VCaP (cell line): ENCODE measurements at regions not wholly inside any gene's neighbourhood (a gene's known extent, or its start where the extent isn't known, plus 50 kb on each side); places are given as distances from the start of the nearest gene placed in this dataset.

Source experiments
- H3K27ac ChIP-seq: fragments of 450-650 bp; 2 replicates; pipeline ENCODE4 v1.5.1; 2017
- CTCF ChIP-seq: fragments of 450-650 bp; conservative IDR thresholded peaks from 2 replicates; pipeline ENCODE4 v1.5.1; 2017; ENCODE audit warnings: mild to moderate bottlenecking, moderate library complexity

DNA sequence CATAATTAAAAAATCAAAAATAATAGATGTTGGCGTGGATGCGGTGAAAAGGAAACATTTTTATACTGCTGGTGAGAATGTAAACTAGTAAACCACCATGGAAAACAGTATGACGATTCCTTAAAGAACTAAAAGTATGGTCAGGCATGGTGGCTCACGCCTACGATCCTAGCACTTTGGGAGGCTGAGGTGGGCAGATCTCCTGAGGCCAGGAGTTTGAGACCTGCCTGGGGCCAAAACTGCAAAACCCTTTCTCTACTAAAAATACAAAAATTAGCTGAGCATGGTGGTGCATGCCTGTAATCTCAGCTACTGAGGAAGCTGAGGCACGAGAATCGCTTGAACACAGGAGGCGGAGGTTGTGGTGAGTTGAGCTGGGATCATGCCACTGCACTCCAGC, 195.7 kb upstream of the BMP4 start:
- no peak overlapping the region for H3K27ac ChIP-seq
- no peak for TF ChIP-seq CTCF

DNA sequence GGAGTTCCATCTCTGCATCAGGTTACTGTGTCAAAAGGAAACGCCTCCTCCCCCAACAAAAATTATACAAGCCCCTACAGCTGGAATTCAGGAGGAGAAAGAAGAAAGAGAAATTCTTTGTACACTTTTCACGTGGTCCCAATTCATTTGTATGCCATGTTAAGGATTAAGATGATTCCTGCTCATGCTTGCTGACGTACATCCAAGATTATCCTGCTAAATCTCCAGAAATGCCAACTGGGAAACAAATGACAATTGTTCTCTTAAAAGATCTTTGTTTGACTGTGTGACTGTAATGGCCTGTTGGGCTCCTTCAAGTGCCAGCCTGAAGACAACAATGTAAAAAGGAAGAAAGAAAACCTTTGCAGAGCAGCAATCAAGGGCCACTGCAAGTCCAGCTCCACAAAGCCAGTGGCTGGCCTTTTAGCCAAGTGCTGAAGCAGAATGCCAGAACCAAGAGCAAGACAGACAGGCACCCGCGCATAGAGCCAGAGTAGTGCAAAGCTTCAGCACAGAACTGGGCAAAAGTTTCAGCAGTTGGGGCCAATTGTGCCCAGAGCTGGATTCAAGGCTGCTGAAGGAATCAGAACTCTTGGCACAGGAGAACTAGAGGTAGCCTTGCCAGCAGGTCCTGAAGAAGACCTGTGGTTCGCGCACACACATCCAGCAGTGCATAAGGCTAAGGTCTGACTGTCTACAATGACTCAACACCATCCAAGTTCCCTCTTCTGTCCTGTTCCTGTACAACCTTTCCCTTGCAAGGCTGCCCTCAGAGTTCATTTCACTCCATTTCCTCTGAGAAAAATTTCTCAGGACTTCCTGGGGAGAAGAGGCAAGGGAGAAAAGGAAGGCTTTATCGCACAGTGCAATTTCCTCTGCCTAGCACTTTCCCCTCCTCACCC, 209.7 kb upstream of the BMP4 start:
- TF ChIP-seq CTCF: no peak
- H3K27ac ChIP-seq: no peak overlapping the region

- H3K27ac ChIP-seq: no peak overlapping the region
- no peak for TF ChIP-seq CTCF
These were observed 211.9 kb upstream of the BMP4 start for GRCh38 chr14:54168489-54168888.

- H3K27ac ChIP-seq: no peak overlapping the region
- TF ChIP-seq CTCF: no peak
These were observed 212.8 kb upstream of the BMP4 start for GRCh38 chr14:54169254-54169924.

DNA sequence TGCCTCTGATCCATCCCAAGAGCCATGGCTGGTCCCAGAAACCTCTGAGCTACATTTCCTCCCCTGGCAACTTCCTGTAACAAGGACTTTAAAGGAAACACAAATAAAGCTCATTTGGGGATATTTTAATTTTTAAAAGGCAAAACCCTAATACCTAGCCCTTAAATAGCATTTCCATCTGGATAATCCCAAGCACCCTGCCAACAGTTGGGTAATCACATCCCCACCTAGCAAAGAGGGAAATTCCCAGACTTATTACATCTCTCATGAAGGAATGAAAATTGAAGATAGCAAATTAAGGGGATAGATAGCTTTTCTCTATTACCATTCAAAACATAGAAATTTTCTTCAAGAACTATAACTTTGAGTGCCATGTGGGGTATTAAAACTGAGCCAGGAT, 213.7 kb upstream of the BMP4 start:
- TF ChIP-seq CTCF: no peak
- H3K27ac ChIP-seq: no peak overlapping the region

DNA sequence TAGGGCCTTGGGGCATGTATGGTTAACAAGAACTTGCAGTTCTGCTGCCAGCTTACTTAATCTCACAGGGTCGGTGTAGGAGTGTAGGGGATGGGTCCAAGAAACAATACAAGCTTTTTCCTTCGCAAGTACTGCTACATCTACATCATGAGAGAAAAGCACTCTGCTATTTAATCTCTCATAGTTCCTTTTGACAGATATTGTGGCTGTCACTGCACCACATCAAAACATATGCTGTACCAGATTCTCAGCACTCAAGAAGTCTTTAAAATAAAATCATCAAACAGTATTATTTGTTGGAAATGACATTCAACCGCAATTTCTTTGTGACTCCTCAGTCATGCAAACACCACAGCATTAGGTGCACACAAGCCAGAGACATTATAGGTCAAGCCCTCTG, 215.5 kb upstream of the BMP4 start:
- TF ChIP-seq CTCF: no peak
- H3K27ac ChIP-seq: no peak overlapping the region

DNA sequence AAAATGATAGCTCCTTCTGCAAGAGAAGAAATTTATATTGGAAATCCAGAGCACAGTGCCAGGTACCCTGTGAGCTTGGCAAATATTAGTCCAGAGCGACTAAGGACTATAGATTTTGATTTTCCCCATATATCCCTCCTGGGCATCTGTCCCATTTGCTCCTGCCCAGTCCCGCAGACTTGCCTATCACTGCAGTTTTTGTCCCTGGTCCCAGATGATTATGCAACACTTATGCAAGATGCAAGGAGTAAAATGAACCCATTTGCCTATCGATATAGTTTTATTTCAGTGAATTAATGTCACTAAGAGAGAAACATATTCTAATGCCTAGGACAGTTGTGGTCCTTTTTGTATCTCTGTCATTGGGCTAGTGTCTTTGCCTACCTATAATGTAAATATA, 215.9 kb upstream of the BMP4 start:
- no peak overlapping the region for H3K27ac ChIP-seq
- no peak for TF ChIP-seq CTCF
